ENCODE measurements at regions not wholly inside any gene's neighbourhood (a gene's known extent, or its start where the extent isn't known, plus 50 kb on each side); places are given as distances from the start of the nearest gene placed in this dataset.
"Not testable (repeated sequence)": the region's sequence is repeated elsewhere in the genome, so short reads cannot be mapped to it uniquely, and the experiment has no call there.

- Mint-ChIP-seq H3K4me3 (no peak overlapping the region), H3K27ac (no peak overlapping the region), H3K4me1 (no peaks in the 10 kb centered on the region), H3K36me3 (no peaks in the 10 kb centered on the region), H3K27me3 (peaks cover 41% of the 10 kb centered on the region), H3K9me3 (no peaks in the 10 kb centered on the region)
Observed at GRCh38 chr15:96047255-96047931, 283.1 kb upstream of the NR2F2 start.

- H3K9me3 Mint-ChIP-seq, result no peaks in the 10 kb centered on the region
- H3K36me3 Mint-ChIP-seq, result no peaks in the 10 kb centered on the region
- H3K4me1 Mint-ChIP-seq, result peaks cover 9% of the 10 kb centered on the region
- H3K27me3 Mint-ChIP-seq, result peaks cover 39% of the 10 kb centered on the region
- no peak overlapping the region for H3K27ac Mint-ChIP-seq
- H3K4me3 Mint-ChIP-seq, result no peak overlapping the region
Observed at GRCh38 chr15:96049323-96049722, 281.2 kb upstream of the NR2F2 start.

GRCh38 chr15:96049766-96050165, 280.7 kb upstream of the NR2F2 start:
- Mint-ChIP-seq H3K27ac (no peak overlapping the region), H3K4me3 (no peak overlapping the region), H3K4me1 (peaks cover 9% of the 10 kb centered on the region), H3K27me3 (peaks cover 37% of the 10 kb centered on the region), H3K36me3 (no peaks in the 10 kb centered on the region), H3K9me3 (no peaks in the 10 kb centered on the region)

DNA sequence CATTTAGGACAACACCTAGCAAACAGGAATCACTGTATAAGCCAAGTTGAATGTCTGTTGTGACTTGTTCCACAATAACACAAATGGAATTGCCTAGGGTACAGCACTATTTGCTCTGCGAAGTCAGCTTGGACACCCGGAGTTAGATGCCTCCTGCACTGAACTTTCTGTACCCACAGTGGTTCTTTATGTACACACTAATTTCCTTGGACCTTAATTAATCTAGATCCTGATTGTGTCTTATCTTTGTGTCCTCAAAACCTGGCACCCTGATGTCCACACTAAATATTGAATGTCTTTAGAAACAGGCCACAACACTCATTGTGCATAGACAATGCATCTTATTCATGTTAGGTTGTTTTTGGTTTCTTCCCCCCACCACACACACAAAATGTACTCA, 278.9 kb upstream of the NR2F2 start:
- peaks cover 38% of the 10 kb centered on the region for H3K27me3 Mint-ChIP-seq
- H3K4me3 Mint-ChIP-seq, result no peak overlapping the region
- no peaks in the 10 kb centered on the region for H3K9me3 Mint-ChIP-seq
- no peaks in the 10 kb centered on the region for H3K36me3 Mint-ChIP-seq
- peaks cover 9% of the 10 kb centered on the region for H3K4me1 Mint-ChIP-seq
- H3K27ac Mint-ChIP-seq, result no peak overlapping the region

- Mint-ChIP-seq H3K27me3 (peaks cover 36% of the 10 kb centered on the region), H3K27ac (no peak overlapping the region), H3K9me3 (no peaks in the 10 kb centered on the region), H3K36me3 (no peaks in the 10 kb centered on the region), H3K4me1 (peaks cover 9% of the 10 kb centered on the region), H3K4me3 (no peak overlapping the region)
Observed at GRCh38 chr15:96052154-96052553, 278.3 kb upstream of the NR2F2 start.

- no peak overlapping the region for H3K27ac Mint-ChIP-seq
- no peaks in the 10 kb centered on the region for H3K36me3 Mint-ChIP-seq
- H3K27me3 Mint-ChIP-seq, result peaks cover 38% of the 10 kb centered on the region
- no peak overlapping the region for H3K4me3 Mint-ChIP-seq
- H3K4me1 Mint-ChIP-seq, result peaks cover 9% of the 10 kb centered on the region
- H3K9me3 Mint-ChIP-seq, result no peaks in the 10 kb centered on the region
Observed at GRCh38 chr15:96052572-96053030, 277.9 kb upstream of the NR2F2 start.

DNA sequence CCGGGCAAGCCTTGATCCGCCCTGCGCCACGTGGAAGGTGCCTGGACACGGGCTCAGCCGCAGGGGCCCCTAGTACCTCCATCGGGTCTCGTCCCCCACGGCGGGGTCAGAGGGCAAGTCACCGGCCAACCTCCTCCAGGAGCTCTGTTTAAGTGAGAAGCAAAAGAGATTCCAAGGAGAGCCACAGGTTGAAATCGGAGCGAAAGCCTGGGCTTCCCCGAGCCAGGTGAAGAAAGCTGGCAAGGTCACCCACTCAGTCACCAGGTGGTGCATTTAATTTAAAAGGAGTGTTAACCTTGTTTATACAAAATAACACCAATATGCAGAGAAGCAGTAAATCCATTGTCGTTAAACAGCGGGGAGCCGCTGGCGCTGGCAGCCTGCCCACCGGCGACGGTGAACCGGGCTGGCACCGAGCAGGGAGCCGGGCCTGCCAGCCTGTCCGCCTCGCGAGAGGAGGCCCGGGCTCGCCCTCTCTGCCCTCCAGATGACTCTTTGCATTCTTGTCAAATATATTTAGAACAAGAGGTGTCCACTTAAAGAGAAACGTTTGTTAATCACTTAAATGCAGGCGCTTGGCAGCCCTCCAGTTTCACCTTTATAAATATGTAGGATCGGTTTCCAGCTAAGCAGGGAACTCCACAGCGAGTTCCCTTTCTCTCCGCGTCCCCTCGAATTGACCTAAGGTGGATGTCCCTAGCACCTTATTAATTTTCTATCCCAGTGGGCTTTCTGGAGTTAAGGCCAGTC, 277.3 kb upstream of the NR2F2 start:
- Mint-ChIP-seq H3K27me3 (peaks cover 41% of the 10 kb centered on the region), H3K4me1 (peaks cover 9% of the 10 kb centered on the region), H3K27ac (no peak overlapping the region), H3K4me3 (peak overlapping the region; percentile 63), H3K36me3 (no peaks in the 10 kb centered on the region), H3K9me3 (no peaks in the 10 kb centered on the region)

GRCh38 chr15:96053781-96054428, 276.6 kb upstream of the NR2F2 start:
- H3K27me3 Mint-ChIP-seq, result peaks cover 43% of the 10 kb centered on the region
- H3K4me3 Mint-ChIP-seq, result no peak overlapping the region
- no peaks in the 10 kb centered on the region for H3K9me3 Mint-ChIP-seq

DNA sequence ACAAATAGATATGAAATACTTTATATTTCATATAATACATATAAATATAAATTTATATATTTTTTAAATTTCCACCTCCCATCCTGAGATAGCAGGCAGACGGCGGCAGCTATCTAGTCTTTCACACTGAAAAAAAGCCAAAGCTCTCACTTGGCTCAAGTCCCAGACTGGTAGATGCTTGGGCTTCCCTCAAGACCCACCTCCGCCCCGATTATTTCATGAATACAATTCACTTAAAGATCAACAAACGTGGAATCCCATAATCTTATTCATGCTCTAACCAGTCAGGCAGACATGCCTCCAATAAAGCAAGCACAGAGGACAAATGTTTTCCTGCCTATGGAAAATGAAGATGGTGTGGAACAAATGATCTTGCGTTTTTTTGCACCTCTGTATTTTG, 275.9 kb upstream of the NR2F2 start:
- Mint-ChIP-seq H3K4me1 (peaks cover 9% of the 10 kb centered on the region), H3K27me3 (peaks cover 39% of the 10 kb centered on the region), H3K27ac (no peak overlapping the region), H3K4me3 (no peak overlapping the region), H3K36me3 (no peaks in the 10 kb centered on the region), H3K9me3 (no peaks in the 10 kb centered on the region)

More at GRCh38 chr15:96053781-96054428, 276.6 kb upstream of the NR2F2 start:
- Mint-ChIP-seq H3K4me1 (peaks cover 9% of the 10 kb centered on the region), H3K36me3 (no peaks in the 10 kb centered on the region), H3K27ac (no peak overlapping the region)

DNA sequence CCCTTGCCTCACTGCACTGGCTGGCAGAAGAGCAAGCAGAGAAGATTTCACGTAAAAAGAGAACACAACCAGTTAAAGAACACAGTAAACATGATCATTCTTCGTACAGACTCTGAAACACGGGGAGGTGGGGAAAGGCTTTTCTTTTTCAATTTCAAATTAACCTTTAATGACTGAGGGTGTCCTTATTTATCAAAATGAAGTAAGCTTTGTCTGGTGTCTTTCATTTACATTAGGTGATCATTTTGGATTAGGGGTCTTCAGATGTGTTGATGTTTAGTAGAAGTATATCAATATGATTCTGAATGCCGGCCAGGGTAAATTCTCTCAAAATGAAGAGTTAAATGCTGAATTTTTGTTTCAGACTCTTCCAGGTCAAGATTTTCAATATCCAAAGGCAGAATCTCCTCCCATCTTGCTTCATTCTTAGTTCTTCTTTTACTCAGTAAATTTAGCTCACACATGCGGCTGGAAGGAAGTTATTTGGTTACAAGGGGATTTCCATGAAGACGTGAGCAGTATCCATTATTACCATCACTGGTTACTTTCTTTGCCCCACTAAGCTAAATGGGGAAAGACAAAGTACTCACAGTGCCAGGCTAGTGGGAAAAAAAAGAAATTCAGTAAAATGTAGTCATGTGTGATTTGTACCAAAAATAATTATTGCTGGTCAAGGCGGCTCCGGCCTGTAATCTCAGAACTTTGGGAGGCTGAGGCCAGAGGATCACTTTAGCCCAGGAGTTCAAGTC, 272.2 kb upstream of the NR2F2 start:
- no peak overlapping the region for H3K27ac Mint-ChIP-seq
- no peaks in the 10 kb centered on the region for H3K9me3 Mint-ChIP-seq
- H3K27me3 Mint-ChIP-seq, result peaks cover 37% of the 10 kb centered on the region
- no peaks in the 10 kb centered on the region for H3K36me3 Mint-ChIP-seq
- peaks cover 5% of the 10 kb centered on the region for H3K4me1 Mint-ChIP-seq
- no peak overlapping the region for H3K4me3 Mint-ChIP-seq

DNA sequence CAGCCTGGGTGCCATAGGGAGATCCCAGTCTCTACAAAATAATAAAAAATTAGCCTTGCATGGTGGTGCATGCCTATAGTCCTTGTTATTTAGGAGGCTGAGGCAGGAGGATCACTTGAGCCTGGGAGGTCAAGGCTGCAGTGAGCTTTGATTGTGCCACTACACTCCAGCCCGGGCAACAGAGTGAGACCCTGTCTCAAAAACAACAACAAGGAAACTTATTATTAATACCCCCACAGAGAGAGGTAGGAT, 271.7 kb upstream of the NR2F2 start:
- not testable (repeated sequence) for H3K4me1 Mint-ChIP-seq, H3K27ac Mint-ChIP-seq, H3K36me3 Mint-ChIP-seq, H3K4me3 Mint-ChIP-seq, H3K9me3 Mint-ChIP-seq
- H3K27me3 Mint-ChIP-seq, result peaks cover 34% of the 10 kb centered on the region

DNA sequence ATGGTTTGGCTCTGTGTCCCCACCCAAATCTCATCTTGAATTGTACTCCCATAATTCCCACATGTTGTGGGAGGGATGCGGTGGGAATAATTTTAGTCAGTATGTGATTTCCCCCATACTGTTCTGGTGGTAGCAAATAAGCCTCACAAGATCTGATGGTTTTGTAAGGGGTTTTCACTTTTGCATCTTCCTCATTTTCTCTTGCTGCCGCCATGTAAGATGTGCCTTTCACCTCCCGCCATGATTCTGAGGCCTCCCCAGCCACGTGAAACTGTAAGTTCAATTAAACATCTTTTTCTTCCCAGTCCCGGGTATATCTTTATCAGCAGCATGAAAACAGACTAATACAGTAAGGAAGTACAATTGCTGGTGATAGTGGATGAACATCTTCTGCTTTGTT, 269.9 kb upstream of the NR2F2 start:
- H3K27ac Mint-ChIP-seq, H3K4me1 Mint-ChIP-seq, H3K4me3 Mint-ChIP-seq, H3K9me3 Mint-ChIP-seq, H3K36me3 Mint-ChIP-seq: not testable (repeated sequence)
- peaks cover 27% of the 10 kb centered on the region for H3K27me3 Mint-ChIP-seq

GRCh38 chr15:96064351-96064756, 266.1 kb upstream of the NR2F2 start:
- H3K27me3 Mint-ChIP-seq, result peaks cover 12% of the 10 kb centered on the region
- no peaks in the 10 kb centered on the region for H3K36me3 Mint-ChIP-seq

DNA sequence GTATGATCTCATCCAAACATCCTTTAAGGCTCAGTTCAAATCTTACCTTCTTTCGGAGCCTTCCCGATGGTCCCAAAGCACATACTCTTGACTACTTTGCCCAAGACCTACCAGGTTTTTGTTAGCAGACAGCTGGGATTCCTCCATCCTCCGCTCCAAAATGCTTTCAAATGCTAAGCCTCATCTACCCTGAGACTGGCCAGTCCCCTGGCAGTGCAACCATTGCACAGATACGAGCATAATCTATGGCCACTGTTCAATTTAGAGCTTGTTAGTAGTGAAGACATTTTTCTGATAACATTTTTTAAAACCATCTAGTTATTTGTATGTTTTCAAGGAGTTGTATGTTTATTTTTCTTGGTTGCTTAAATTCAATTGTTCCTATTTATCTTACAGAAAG, 264.4 kb upstream of the NR2F2 start:
- Mint-ChIP-seq H3K36me3 (no peaks in the 10 kb centered on the region), H3K4me1 (no peaks in the 10 kb centered on the region), H3K27me3 (peaks cover 12% of the 10 kb centered on the region), H3K27ac (no peak overlapping the region), H3K9me3 (no peaks in the 10 kb centered on the region), H3K4me3 (no peak overlapping the region)

More at GRCh38 chr15:96064351-96064756, 266.1 kb upstream of the NR2F2 start:
- no peak overlapping the region for H3K4me3 Mint-ChIP-seq
- H3K27ac Mint-ChIP-seq, result no peak overlapping the region
- H3K4me1 Mint-ChIP-seq, result no peaks in the 10 kb centered on the region
- no peaks in the 10 kb centered on the region for H3K9me3 Mint-ChIP-seq

- Mint-ChIP-seq H3K27ac (no peak overlapping the region), H3K9me3 (no peaks in the 10 kb centered on the region), H3K27me3 (peaks cover 10% of the 10 kb centered on the region), H3K36me3 (no peaks in the 10 kb centered on the region), H3K4me1 (no peaks in the 10 kb centered on the region), H3K4me3 (no peak overlapping the region)
Observed at GRCh38 chr15:96066852-96067495, 263.5 kb upstream of the NR2F2 start.
